Fibroblast of the aortic adventitia (primary cell): ENCODE measurements at regions not wholly inside any gene's neighbourhood (a gene's known extent, or its start where the extent isn't known, plus 50 kb on each side); places are given as distances from the start of the nearest gene placed in this dataset.

Experiments used
- DNase-seq: peaks from one replicate; pipeline ENCODE4 v3.0.0-alpha.2; 2010; ENCODE audit warnings: low read depth
- H3K4me3 ChIP-seq: 2 replicates; pipeline ENCODE4 v1.5.1; 2011; ENCODE audit warnings: low read depth, mild to moderate bottlenecking, control low read depth, low read length, moderate library complexity
- CTCF ChIP-seq: IDR thresholded peaks from 2 replicates; pipeline ENCODE4 v1.5.1; 2011; ENCODE audit warnings: mild to moderate bottlenecking, low read length, control low read depth, inconsistent platforms; ENCODE audit not compliant: insufficient read depth

GRCh38 chr12:124242529-124243065 lies 52.3 kb upstream of the RFLNA start:
- no peak for TF ChIP-seq CTCF
- no peak overlapping the region for H3K4me3 ChIP-seq
- DNase-seq, result no peak

GRCh38 chr12:124243936-124244335 lies 51.0 kb upstream of the RFLNA start:
- no peak for TF ChIP-seq CTCF
- H3K4me3 ChIP-seq, result no peak overlapping the region
- DNase-seq, result no peak
